ENCODE measurements at regions not wholly inside any gene's neighbourhood (a gene's known extent, or its start where the extent isn't known, plus 50 kb on each side); places are given as distances from the start of the nearest gene placed in this dataset.

DNA sequence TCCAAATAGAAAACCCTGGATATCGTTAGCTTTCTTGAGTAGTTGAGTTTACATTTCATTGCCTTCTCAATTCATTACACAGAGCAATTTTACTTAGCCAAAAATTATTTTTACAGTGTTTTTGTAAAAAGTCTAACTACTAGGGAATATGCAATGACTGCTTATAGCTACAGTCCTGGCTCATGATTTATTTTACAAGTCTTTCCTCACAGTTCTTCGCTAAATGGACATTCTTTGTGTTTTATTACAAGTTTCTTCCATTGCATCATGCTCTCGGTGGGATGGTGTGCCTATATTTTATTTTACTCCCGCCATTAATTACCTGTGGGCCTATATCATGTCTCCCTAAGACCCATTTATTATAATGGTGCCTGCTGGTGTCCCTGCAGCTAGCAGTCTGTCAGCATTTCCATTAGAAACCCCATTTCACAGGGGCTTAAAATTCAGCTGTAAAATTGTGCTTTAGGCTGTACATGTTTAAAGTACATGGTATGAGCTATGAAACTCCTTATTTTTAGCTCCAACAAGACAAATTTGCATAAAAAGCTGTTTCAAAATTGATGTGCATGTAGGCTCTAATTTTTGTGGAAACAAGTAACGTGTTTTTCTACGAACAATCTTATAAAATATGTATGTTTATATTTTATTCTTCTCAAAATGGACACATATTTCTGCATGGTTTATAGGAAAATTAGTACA, 227.4 kb downstream of the SLC7A11 start:
- no peak for DNase-seq

DNA sequence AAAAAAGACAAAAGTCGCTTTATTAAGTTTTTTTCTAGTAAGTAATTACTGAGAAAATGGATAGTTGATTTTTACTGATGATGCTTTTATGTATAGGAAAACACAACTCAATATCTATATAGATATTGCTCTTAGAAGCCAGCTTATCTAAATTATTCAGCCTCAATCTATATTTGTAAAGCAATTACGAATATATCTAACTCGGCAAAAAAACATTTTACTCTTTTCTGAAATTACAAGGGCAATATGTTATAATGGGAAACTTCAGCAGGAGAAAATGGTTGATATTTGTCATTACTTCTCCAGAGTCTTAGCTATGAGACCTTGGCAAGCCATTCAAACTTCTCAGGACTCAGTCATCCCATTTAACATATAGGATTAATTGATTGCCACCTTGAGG, 228.5 kb downstream of the SLC7A11 start:
- DNase-seq, result no peak

- no peak for DNase-seq
Observed at GRCh38 chr4:138010639-138011038, 231.5 kb downstream of the SLC7A11 start.

DNA sequence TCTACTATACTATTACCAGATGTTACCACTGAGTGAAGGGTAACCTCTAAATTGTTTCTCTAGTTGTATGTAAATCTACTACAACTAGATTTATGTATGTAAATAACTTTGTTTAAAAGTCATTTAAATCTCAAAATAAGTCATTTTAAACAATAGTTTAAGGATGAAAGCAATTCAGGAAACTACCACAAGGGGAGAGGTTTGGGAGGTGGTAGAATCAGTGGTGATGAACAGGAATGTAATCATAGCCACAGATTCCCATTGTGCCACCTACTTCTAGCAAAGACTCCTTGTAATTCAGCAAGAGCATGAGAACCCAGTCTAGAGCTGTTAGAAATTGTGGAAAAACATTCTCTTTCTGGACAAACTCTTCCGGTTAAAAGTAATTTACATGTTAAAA, 234.6 kb downstream of the SLC7A11 start:
- DNase-seq, result peak; percentile 5

DNA sequence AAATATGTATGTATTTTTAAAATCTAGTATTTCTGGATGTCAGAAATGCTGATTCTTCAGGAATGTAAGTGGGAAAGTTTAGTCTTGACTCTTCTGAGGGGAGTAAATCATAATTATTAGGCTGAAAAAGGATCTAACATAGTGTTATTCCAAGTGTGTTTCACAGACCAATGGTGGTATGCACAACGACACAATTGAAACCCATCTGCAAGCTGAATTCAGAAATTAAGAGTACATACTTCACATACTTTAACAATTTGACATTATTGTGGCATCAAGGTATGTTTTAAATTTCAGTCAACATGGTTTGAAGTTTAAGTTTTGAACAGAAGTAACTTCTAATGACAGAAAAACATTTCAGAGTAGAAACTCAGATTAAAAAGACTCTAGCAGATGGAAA, 236.7 kb downstream of the SLC7A11 start:
- no peak for DNase-seq

- DNase-seq, result no peak
Observed at GRCh38 chr4:138003248-138003647, 238.9 kb downstream of the SLC7A11 start.

DNA sequence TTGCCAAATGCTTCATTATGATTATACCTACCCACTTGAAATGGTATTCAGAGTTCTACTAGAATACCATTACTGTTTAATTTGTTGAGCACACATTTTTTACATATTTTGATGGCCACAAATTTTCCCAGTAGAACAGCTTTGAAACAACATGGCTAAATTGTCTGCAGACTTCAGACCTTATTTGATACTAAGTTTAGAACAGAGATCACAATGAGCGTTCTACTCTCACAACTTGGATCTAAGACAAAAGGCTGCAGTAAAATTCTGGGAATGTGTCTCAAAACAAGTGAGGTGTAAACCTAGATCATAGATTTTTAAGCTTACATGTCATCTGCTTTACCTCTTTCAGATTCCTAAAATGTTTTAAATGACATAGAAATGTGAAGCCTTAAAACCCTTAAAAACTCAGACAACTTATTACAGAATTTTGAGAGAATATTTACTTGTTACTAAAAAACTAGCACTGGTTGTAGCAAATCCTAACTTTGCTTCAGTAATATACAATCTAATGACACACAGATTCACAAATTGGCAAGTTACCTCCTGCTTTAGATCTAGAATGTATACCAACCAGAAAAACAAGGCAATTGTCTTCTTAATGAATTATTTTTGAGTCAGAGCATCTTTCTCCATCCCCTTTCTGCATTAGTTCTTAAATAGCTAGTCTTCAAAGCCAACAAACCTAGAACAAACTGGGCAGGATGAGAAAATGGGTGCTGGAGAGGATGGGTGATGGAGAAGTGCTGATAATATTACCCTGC, 243.3 kb downstream of the SLC7A11 start:
- DNase-seq, result peak; percentile 43

DNA sequence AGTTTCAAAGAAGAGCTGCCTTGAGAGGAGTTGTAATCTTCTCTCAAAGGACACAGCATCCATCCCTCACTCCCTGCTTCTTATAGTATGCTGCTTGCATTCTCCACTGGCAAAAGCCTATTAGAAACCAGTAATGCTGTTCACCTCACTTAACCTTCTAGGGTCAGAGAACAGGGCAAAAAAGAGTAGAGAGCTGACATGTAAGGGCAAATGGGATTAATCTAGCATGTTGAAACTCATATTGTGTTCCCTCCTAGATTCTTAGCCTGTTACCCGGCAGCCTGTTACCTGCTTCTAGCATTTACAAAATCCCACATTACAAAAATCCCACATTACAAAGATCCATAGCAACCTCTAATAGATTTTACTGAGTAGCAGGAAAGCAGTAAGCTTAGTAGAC, 244.7 kb downstream of the SLC7A11 start:
- DNase-seq, result no peak

DNA sequence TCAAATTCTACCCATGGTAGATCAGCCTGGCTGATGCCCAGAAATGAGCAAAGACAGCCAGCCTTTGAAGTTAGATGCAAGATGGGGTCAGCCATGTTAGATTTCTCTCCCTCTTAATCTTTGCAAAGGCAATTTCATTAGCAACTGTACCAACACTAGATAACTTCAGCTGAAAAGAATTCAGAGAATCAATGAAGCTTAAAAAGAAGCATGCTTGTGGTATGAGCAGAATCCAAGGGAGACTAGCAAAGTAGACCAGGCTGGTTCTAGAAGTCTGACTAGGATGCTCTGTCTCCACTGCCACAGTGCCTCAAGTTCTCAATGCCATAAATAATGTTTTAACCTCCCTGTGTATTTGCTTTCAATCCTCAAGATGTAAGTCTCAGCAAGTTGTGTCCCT, 247.3 kb downstream of the SLC7A11 start:
- peak; percentile 36 for DNase-seq

DNA sequence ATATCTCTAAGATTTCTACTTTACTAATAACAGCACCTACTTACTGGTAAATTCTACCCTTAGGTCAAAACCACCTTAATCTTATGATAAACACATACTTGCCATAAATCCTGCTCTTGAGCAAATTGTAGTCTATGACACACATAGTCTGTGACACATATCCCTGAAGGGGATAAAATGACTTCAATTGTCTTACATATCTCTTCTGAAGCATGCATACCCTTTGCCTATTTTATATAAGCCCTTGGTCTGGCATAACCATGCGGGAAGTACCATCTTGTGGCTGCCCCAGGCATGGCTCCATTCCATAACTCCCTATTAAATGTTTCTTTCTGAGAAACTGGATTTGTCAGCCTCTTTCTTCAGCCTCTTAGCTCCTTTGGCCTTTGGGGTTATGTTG, 248.9 kb downstream of the SLC7A11 start:
- DNase-seq, result no peak

DNA sequence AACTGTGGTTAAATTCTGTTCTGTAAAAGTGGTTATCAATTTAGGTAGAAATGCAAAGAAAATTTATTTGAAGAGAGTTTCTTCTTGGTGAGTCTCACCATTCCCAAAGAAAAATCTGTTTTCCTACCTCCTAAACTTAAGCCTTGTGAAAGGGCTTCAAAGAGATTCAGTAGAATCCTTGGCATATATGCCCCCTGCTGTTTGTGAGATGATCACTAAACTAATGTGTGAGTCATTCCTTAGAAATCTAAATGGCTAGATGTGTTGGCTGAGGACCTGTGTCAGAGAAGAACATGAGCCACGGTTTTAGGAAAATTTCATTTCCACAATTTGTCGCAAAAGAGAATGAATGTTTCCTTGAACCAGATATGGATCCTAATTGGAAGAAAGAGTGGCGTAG, 260.9 kb downstream of the SLC7A11 start:
- peak; percentile 69 for DNase-seq

DNA sequence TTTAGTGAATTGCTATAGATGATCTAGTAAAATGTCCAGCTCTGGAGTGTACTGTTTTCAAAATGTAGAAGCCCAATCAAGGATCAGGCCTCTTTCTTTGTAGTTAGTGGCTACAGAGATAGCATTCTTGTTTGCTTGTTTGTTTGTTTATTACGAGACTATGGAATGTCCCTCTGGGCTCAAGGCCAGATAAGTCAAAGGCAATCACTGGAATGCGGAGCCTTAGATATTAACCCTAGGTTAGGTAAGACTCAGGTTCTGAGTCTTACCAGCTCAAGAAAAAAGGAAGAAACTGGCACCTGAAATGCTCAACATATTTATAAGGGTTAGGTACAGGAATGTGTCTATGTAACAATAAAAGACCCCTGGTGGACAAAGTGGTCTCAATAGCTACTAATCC, 261.5 kb downstream of the SLC7A11 start:
- DNase-seq, result no peak

DNA sequence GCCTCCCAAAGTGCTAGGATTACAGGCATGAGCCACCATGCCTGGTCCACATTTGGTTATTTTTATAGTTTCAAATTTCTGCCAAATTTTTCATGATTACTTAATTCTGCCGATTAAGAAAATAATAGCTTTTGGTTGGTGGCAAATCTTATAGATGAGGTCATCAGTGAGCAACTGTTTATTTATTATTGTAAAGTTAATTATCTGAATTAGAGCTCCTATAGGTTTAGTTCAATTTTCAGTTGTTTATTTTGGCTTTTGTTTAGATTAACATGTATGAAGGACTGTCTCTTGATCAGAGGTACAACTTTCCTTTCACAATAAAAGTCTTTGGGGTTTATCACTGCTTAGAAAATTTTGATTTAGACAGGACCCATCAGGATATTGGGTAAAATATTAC, 262.2 kb downstream of the SLC7A11 start:
- no peak for DNase-seq

- no peak for DNase-seq
Observed at GRCh38 chr4:137968956-137969678, 273.0 kb downstream of the SLC7A11 start.

DNA sequence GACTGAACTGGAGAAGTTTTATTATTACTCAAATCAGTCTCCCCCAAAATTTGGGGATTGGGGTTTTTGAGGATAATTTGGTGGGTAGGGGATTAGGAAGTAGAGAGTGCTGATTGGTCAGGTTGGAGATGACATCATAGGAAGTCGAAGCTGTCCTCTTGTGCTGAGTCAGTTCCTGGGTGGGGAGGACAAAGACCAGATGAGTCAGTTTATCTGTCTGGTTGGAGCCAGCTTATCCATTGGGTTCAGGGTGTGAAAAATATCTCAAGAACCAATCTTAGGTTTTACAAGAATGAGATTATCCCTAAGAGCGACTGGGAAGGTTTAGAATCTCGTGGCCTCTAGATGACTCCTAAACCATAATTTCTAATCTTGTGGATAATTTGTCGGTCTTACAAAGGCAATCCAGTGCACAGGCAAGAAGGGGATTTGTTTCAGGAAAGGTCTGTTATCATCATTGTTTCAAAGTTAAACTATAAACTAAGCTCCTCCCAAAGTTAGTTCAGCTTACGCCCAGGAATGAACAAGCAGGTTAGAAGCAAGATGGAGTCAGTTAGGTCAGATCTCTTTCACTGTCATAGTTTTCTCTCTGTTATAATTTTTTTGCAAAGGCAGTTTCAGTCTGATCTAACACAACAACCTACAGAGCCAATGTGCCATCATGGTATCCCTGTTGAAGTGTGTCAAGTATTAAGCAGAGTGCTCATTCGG, 274.5 kb downstream of the SLC7A11 start:
- DNase-seq, result peak; percentile 20

GRCh38 chr4:137966504-137966903, 275.6 kb downstream of the SLC7A11 start:
- DNase-seq, result no peak

DNA sequence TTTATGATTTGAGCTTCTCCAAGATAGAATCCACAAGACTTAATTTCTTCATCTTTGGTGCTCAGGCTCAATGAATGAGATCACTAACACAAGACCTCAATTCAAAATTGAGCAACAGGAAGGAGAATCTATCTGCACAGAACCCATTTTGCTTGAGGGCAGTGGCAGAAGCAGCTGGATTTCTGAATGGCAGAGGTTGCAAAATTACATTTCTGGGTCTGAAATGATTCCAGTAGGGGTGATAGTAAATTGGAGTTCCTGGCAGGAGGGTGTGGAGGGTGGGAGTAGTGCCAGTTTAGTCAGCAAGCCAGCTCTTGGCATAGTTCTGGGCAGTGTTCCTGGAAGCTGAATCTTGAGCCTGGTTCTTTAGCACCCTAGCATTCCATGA, 281.1 kb downstream of the SLC7A11 start:
- peak; percentile 80 for DNase-seq

DNA sequence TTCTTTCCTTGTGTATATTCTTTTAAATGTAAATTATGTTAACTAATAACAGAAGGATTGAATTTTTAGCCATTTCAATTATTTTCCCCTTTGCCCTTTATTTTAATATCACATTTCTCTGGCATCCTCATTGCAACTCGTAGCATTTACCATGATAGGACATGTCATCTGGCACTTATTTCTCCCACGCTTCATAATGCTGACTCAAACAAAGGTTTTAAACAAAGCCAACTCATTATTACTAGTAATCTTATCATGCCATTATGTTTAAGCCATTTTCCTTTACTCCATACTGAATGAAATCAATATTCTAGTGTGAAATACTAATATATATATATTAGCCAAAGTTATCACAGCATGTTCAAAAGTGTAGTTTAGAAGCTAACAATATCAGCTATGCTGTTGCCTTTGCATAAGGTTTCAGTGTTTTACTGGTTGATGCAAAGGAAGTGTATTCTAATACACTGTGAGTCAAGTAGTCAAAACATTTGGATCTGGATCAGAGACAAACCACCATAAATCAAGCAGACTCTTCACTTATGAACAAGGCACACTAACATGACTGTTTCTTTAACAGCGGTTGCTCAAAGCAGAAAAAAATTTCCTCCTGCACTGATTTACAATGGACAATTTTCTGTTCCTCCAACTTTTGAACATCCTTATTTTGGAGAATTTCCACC, 281.6 kb downstream of the SLC7A11 start:
- peak; percentile 65 for DNase-seq

DNA sequence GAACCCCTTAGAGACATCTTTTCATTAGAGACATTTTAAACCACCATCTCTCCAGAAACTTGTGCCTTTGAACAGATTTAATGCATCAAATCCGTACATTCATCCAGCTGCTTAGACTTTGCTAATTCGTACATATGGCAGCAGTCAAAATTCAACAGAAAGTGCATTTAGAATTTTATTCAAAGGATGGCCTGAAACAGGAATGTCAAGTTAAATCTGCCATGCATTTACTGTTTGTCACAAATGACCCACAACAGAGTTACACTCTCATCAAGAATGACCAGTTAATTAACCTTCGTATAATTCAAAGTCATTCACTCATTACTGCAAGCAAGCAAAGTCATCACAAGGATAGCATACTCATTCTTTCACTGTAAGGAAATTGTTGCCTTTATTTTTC, 284.3 kb downstream of the SLC7A11 start:
- no peak for DNase-seq

GRCh38 chr4:137956256-137956655, 285.9 kb downstream of the SLC7A11 start:
- DNase-seq, result peak; percentile 38

DNA sequence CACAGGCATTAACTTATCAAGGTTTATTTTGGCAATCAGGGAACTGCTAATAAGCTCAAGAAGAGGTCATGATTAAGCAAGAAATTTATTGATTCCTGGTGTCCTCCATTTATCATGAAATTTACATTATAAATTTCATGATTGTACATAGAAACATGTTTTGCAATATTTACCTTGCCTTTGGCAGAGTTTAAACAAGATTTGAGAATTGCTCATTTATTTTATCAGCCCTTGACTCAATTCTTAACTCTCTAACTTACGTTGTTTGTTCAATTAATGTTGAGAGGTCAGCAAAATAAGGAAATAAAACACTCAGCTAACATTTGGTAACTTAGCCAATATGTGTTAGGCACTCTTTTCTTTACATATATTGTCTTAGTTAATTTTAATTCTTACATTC, 286.6 kb downstream of the SLC7A11 start:
- DNase-seq, result no peak

DNA sequence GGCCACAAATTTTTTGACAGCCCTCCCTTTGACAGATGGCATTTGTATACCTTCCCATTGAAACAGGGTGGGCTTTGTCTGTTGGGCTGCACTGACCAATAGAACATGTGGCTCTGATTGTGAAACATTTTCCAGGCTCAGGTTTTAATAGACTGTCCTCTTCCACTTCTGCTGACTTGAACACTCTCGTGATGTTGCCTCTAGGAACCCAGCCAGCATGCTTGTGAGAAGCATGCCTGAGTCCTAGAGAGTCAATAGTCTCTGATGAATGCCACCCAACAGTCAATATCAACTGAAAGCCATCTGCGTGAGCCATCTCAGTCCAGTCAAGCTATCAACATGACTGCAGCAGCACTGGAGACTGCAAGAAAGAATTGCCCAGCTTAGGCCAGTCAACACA, 290.0 kb downstream of the SLC7A11 start:
- DNase-seq, result no peak

- no peak for DNase-seq
Observed at GRCh38 chr4:137950286-137950685, 291.9 kb downstream of the SLC7A11 start.

All from EL (cell line).